Activated naive CD8-positive, alpha-beta T cell treated with anti-CD3 and anti-CD28 coated beads, Interleukin-2, amount 50 U/mL, for 24 hours (primary cell): ENCODE measurements at regions not wholly inside any gene's neighbourhood (a gene's known extent, or its start where the extent isn't known, plus 50 kb on each side); places are given as distances from the start of the nearest gene placed in this dataset.
"Not testable (repeated sequence)": the region's sequence is repeated elsewhere in the genome, so short reads cannot be mapped to it uniquely, and the experiment has no call there.

Source experiments
- ATAC-seq: fragments of 150-1000 bp; cut with Tn5 transposase; one replicate; pipeline ENCODE4 v1.10.0; 2021
- DNase-seq: peaks from one replicate; pipeline ENCODE4 v3.0.0; 2021
- H3K27ac Mint-ChIP-seq: one replicate; pipeline ENCODE4 v1.8.0; 2021; ENCODE audit warnings: mild to moderate bottlenecking, mixed read lengths
- H3K27me3 Mint-ChIP-seq: one replicate; pipeline ENCODE4 v1.8.0; 2021; ENCODE audit warnings: mixed read lengths
- H3K36me3 Mint-ChIP-seq: one replicate; pipeline ENCODE4 v1.8.0; 2021; ENCODE audit warnings: low read depth, mixed read lengths
- H3K4me1 Mint-ChIP-seq: one replicate; pipeline ENCODE4 v1.8.0; 2021; ENCODE audit warnings: mixed read lengths
- H3K4me3 Mint-ChIP-seq: one replicate; pipeline ENCODE4 v1.8.0; 2021; ENCODE audit warnings: mild to moderate bottlenecking, moderate library complexity, mixed read lengths
- H3K9me3 Mint-ChIP-seq: one replicate; pipeline ENCODE4 v1.8.0; 2021; ENCODE audit warnings: mixed read lengths

GRCh38 chr12:75809746-75810145, 221.8 kb downstream of the PHLDA1 start:
- no peak overlapping the region for H3K4me3 Mint-ChIP-seq
- H3K36me3 Mint-ChIP-seq, result no peaks in the 10 kb centered on the region
- ATAC-seq (no peak), DNase-seq (no peak)
- H3K4me1 Mint-ChIP-seq, result peaks cover 6% of the 10 kb centered on the region
- H3K9me3 Mint-ChIP-seq, result peaks cover 12% of the 10 kb centered on the region
- H3K27me3 Mint-ChIP-seq, result peaks cover 6% of the 10 kb centered on the region
- H3K27ac Mint-ChIP-seq, result no peak overlapping the region

GRCh38 chr12:75807494-75807893, 224.1 kb downstream of the PHLDA1 start:
- DNase-seq (no peak), ATAC-seq (no peak)
- H3K27ac Mint-ChIP-seq, result no peak overlapping the region
- no peaks in the 10 kb centered on the region for H3K36me3 Mint-ChIP-seq
- peaks cover 12% of the 10 kb centered on the region for H3K9me3 Mint-ChIP-seq
- peaks cover 6% of the 10 kb centered on the region for H3K27me3 Mint-ChIP-seq
- no peaks in the 10 kb centered on the region for H3K4me1 Mint-ChIP-seq
- H3K4me3 Mint-ChIP-seq, result no peak overlapping the region

- Mint-ChIP-seq H3K36me3 (no peaks in the 10 kb centered on the region), H3K4me1 (no peaks in the 10 kb centered on the region), H3K4me3 (no peak overlapping the region), H3K27ac (no peak overlapping the region), H3K27me3 (peaks cover 6% of the 10 kb centered on the region), H3K9me3 (peaks cover 12% of the 10 kb centered on the region)
- DNase-seq, result no peak
- ATAC-seq, result no peak
Observed at GRCh38 chr12:75805905-75806304, 225.7 kb downstream of the PHLDA1 start.

GRCh38 chr12:75805320-75805719, 226.3 kb downstream of the PHLDA1 start:
- Mint-ChIP-seq H3K9me3 (peaks cover 12% of the 10 kb centered on the region), H3K4me3 (no peak overlapping the region), H3K27me3 (peaks cover 3% of the 10 kb centered on the region), H3K27ac (no peak overlapping the region), H3K4me1 (no peaks in the 10 kb centered on the region), H3K36me3 (no peaks in the 10 kb centered on the region)
- ATAC-seq (no peak), DNase-seq (no peak)

- Mint-ChIP-seq H3K4me1 (no peaks in the 10 kb centered on the region), H3K27ac (no peak overlapping the region), H3K9me3 (no peaks in the 10 kb centered on the region), H3K27me3 (peaks cover 23% of the 10 kb centered on the region), H3K36me3 (no peaks in the 10 kb centered on the region), H3K4me3 (no peak overlapping the region)
- ATAC-seq, result no peak
- DNase-seq, result no peak
Observed at GRCh38 chr12:75798136-75798926, 233.2 kb downstream of the PHLDA1 start.

- no peak overlapping the region for H3K4me3 Mint-ChIP-seq
- H3K27me3 Mint-ChIP-seq, result peaks cover 21% of the 10 kb centered on the region
- H3K4me1 Mint-ChIP-seq, result peaks cover 29% of the 10 kb centered on the region
- no peaks in the 10 kb centered on the region for H3K9me3 Mint-ChIP-seq
- H3K36me3 Mint-ChIP-seq, result no peaks in the 10 kb centered on the region
- no peak overlapping the region for H3K27ac Mint-ChIP-seq
- no peak for DNase-seq
- ATAC-seq, result no peak
Observed at GRCh38 chr12:75795125-75795524, 236.5 kb downstream of the PHLDA1 start.

GRCh38 chr12:75792687-75793086, 238.9 kb downstream of the PHLDA1 start:
- Mint-ChIP-seq H3K9me3 (no peaks in the 10 kb centered on the region), H3K36me3 (no peaks in the 10 kb centered on the region), H3K27ac (no peak overlapping the region), H3K4me1 (peaks cover 35% of the 10 kb centered on the region), H3K4me3 (no peak overlapping the region), H3K27me3 (peaks cover 15% of the 10 kb centered on the region)
- ATAC-seq, result no peak
- no peak for DNase-seq

- ATAC-seq, result peak; percentile 89
- Mint-ChIP-seq H3K36me3 (no peaks in the 10 kb centered on the region), H3K9me3 (no peaks in the 10 kb centered on the region), H3K4me3 (no peak overlapping the region), H3K27me3 (peaks cover 8% of the 10 kb centered on the region), H3K4me1 (peaks cover 41% of the 10 kb centered on the region), H3K27ac (no peak overlapping the region)
- DNase-seq, result no peak
Observed at GRCh38 chr12:75790219-75790618, 241.4 kb downstream of the PHLDA1 start.

GRCh38 chr12:75787146-75787545, 244.4 kb downstream of the PHLDA1 start:
- not testable (repeated sequence) for ATAC-seq, H3K4me3 Mint-ChIP-seq

GRCh38 chr12:75786070-75786469, 245.5 kb downstream of the PHLDA1 start:
- Mint-ChIP-seq H3K36me3 (no peaks in the 10 kb centered on the region), H3K27ac (no peak overlapping the region), H3K4me3 (no peak overlapping the region), H3K9me3 (no peaks in the 10 kb centered on the region), H3K4me1 (peaks cover 34% of the 10 kb centered on the region), H3K27me3 (no peaks in the 10 kb centered on the region)
- ATAC-seq, result no peak
- no peak for DNase-seq

More at GRCh38 chr12:75787146-75787545, 244.4 kb downstream of the PHLDA1 start:
- H3K4me1 Mint-ChIP-seq, result peaks cover 39% of the 10 kb centered on the region
- not testable (repeated sequence) for H3K27me3 Mint-ChIP-seq, H3K9me3 Mint-ChIP-seq, DNase-seq, H3K36me3 Mint-ChIP-seq, H3K27ac Mint-ChIP-seq

GRCh38 chr12:75784591-75784990, 247.0 kb downstream of the PHLDA1 start:
- H3K27ac Mint-ChIP-seq, result no peak overlapping the region
- ATAC-seq (no peak), DNase-seq (no peak)
- peaks cover 21% of the 10 kb centered on the region for H3K4me1 Mint-ChIP-seq
- no peaks in the 10 kb centered on the region for H3K9me3 Mint-ChIP-seq
- no peaks in the 10 kb centered on the region for H3K36me3 Mint-ChIP-seq
- peaks cover 3% of the 10 kb centered on the region for H3K27me3 Mint-ChIP-seq
- no peak overlapping the region for H3K4me3 Mint-ChIP-seq

GRCh38 chr12:75783093-75783877, 248.3 kb downstream of the PHLDA1 start:
- peaks cover 19% of the 10 kb centered on the region for H3K4me1 Mint-ChIP-seq
- H3K9me3 Mint-ChIP-seq, result no peaks in the 10 kb centered on the region
- H3K27me3 Mint-ChIP-seq, result peaks cover 10% of the 10 kb centered on the region
- no peak for DNase-seq
- no peak for ATAC-seq
- H3K36me3 Mint-ChIP-seq, result no peaks in the 10 kb centered on the region
- H3K27ac Mint-ChIP-seq, result no peak overlapping the region
- no peak overlapping the region for H3K4me3 Mint-ChIP-seq

GRCh38 chr12:75782069-75782581, 249.5 kb downstream of the PHLDA1 start:
- Mint-ChIP-seq H3K27me3 (peaks cover 10% of the 10 kb centered on the region), H3K36me3 (no peaks in the 10 kb centered on the region), H3K27ac (no peak overlapping the region), H3K4me3 (no peak overlapping the region), H3K9me3 (no peaks in the 10 kb centered on the region), H3K4me1 (peaks cover 16% of the 10 kb centered on the region)
- ATAC-seq (no peak), DNase-seq (no peak)

GRCh38 chr12:75781532-75782046, 250.0 kb downstream of the PHLDA1 start:
- ATAC-seq (peak; percentile 85), DNase-seq (no peak)
- no peaks in the 10 kb centered on the region for H3K36me3 Mint-ChIP-seq
- no peak overlapping the region for H3K27ac Mint-ChIP-seq
- H3K4me1 Mint-ChIP-seq, result peaks cover 13% of the 10 kb centered on the region
- H3K4me3 Mint-ChIP-seq, result no peak overlapping the region
- peaks cover 10% of the 10 kb centered on the region for H3K27me3 Mint-ChIP-seq
- H3K9me3 Mint-ChIP-seq, result no peaks in the 10 kb centered on the region
